ENCODE measurements at regions not wholly inside any gene's neighbourhood (a gene's known extent, or its start where the extent isn't known, plus 50 kb on each side); places are given as distances from the start of the nearest gene placed in this dataset.

DNA sequence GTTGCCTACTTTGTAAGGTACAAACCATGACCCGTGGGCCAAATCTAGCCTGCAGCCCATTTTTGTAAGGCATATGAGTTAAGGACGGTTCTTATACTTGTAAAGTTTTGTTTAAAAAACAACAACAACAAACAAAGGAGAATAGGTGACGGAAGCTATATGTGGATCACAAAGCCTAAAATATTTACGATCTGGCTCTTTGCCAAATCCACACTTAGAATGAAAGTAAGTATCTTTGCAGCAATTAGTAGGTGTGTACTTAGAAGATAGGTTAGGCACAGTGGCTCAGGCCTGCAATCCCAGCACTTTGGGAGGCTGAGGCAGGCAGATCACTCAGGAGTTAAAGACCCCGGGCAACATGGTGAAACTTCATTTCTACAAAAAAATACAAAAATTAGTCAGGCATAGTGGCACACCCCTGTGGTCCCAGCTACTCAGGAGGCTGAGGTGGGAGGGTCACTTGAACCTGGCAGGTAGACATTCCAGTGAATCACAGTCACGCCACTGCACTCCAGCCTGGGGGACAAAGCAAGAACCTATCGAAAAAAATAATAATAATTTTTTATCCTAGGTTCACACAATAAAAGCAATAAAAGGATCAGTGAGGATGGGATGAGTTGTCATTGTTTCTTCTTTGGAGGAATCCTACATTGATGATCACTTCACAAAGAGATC is 57.8 kb upstream of the CTAGE1 start:
- Histone ChIP-seq H3K4me3 (no peak overlapping the region), H3K4me1 (no peaks in the 10 kb centered on the region), H3K36me3 (no peaks in the 10 kb centered on the region), H4K20me1 (ENCODE audit: low read depth) (no peaks in the 10 kb centered on the region), H2AFZ (replicated peaks) (no peak overlapping the region), H3K9ac (no peak overlapping the region), H3F3A (ENCODE audit: low read depth) (no peaks in the 10 kb centered on the region), H3K27ac (no peak overlapping the region), H3K4me2 (no peak overlapping the region), H3K79me2 (ENCODE audit: low read depth) (no peaks in the 10 kb centered on the region), H3K27me3 (no peaks in the 10 kb centered on the region), H3K9me3 (ENCODE audit: low read depth) (no peaks in the 10 kb centered on the region)
- TF ChIP-seq EZH2 (IDR thresholded peaks at IDR 0.05) (no peak), EZH2phosphoT487 (IDR thresholded peaks at IDR 0.05) (no peak)
- TF ChIP-seq, protein P1, sequence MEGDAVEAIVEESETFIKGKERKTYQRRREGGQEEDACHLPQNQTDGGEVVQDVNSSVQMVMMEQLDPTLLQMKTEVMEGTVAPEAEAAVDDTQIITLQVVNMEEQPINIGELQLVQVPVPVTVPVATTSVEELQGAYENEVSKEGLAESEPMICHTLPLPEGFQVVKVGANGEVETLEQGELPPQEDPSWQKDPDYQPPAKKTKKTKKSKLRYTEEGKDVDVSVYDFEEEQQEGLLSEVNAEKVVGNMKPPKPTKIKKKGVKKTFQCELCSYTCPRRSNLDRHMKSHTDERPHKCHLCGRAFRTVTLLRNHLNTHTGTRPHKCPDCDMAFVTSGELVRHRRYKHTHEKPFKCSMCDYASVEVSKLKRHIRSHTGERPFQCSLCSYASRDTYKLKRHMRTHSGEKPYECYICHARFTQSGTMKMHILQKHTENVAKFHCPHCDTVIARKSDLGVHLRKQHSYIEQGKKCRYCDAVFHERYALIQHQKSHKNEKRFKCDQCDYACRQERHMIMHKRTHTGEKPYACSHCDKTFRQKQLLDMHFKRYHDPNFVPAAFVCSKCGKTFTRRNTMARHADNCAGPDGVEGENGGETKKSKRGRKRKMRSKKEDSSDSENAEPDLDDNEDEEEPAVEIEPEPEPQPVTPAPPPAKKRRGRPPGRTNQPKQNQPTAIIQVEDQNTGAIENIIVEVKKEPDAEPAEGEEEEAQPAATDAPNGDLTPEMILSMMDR (IDR thresholded peaks at IDR 0.05) = no peak
- Mint-ChIP-seq H3K9me3 (no peaks in the 10 kb centered on the region), H3K4me3 (no peak overlapping the region), H3K27ac (no peak overlapping the region), H3K4me1 (peaks cover 10% of the 10 kb centered on the region), H3K27me3 (ENCODE audit: insufficient read depth, low read depth) (peaks cover 2% of the 10 kb centered on the region), H3K36me3 (no peaks in the 10 kb centered on the region)
- no peak for DNase-seq (ENCODE audit: low spot score)

- Mint-ChIP-seq H3K27me3 (ENCODE audit: insufficient read depth, low read depth) (no peaks in the 10 kb centered on the region), H3K36me3 (no peaks in the 10 kb centered on the region), H3K4me1 (no peaks in the 10 kb centered on the region), H3K4me3 (no peak overlapping the region), H3K27ac (no peak overlapping the region), H3K9me3 (no peaks in the 10 kb centered on the region)
- Histone ChIP-seq H2AFZ (replicated peaks) (no peak overlapping the region), H3K9ac (no peak overlapping the region), H3K4me1 (no peaks in the 10 kb centered on the region), H3F3A (ENCODE audit: low read depth) (no peaks in the 10 kb centered on the region), H3K4me2 (no peak overlapping the region), H3K9me3 (ENCODE audit: low read depth) (no peaks in the 10 kb centered on the region), H3K27me3 (no peaks in the 10 kb centered on the region), H3K4me3 (no peak overlapping the region), H4K20me1 (ENCODE audit: low read depth) (no peaks in the 10 kb centered on the region), H3K36me3 (no peaks in the 10 kb centered on the region), H3K79me2 (ENCODE audit: low read depth) (no peaks in the 10 kb centered on the region), H3K27ac (no peak overlapping the region)
- DNase-seq (ENCODE audit: low spot score) = no peak
- TF ChIP-seq, protein P1 (IDR thresholded peaks at IDR 0.05) = no peak
Observed at GRCh38 chr18:22477222-22477621, 59.5 kb upstream of the CTAGE1 start.

- Histone ChIP-seq H3K9ac (no peak overlapping the region), H3K79me2 (ENCODE audit: low read depth) (no peaks in the 10 kb centered on the region), H3K36me3 (no peaks in the 10 kb centered on the region), H2AFZ (replicated peaks) (no peak overlapping the region), H3K4me2 (no peak overlapping the region), H3K4me3 (no peak overlapping the region), H3F3A (ENCODE audit: low read depth) (no peaks in the 10 kb centered on the region), H3K27me3 (no peaks in the 10 kb centered on the region), H3K27ac (no peak overlapping the region), H3K9me3 (ENCODE audit: low read depth) (no peaks in the 10 kb centered on the region), H3K4me1 (no peaks in the 10 kb centered on the region), H4K20me1 (ENCODE audit: low read depth) (no peaks in the 10 kb centered on the region)
- no peaks in the 10 kb centered on the region for H3K36me3 Mint-ChIP-seq
- H3K27ac Mint-ChIP-seq = no peak overlapping the region
- no peaks in the 10 kb centered on the region for H3K27me3 Mint-ChIP-seq (ENCODE audit: insufficient read depth, low read depth)
- no peak for DNase-seq (ENCODE audit: low spot score)
- H3K4me3 Mint-ChIP-seq = no peak overlapping the region
- TF ChIP-seq EZH2 (IDR thresholded peaks at IDR 0.05) (no peak), EZH2phosphoT487 (IDR thresholded peaks at IDR 0.05) (no peak)
- TF ChIP-seq, protein P1 (IDR thresholded peaks at IDR 0.05) = no peak
- H3K9me3 Mint-ChIP-seq = no peaks in the 10 kb centered on the region
- no peaks in the 10 kb centered on the region for H3K4me1 Mint-ChIP-seq
Observed at GRCh38 chr18:22482948-22483347, 65.2 kb upstream of the CTAGE1 start.
